Progenitor cell of endocrine pancreas (in vitro differentiated cells): ENCODE measurements at regions not wholly inside any gene's neighbourhood (a gene's known extent, or its start where the extent isn't known, plus 50 kb on each side); places are given as distances from the start of the nearest gene placed in this dataset.

ENCODE experiments used
- DNase-seq: peaks from one replicate; pipeline ENCODE4 v3.0.0; 2021; ENCODE audit warnings: low spot score; ENCODE audit not compliant: unreplicated experiment
- H3K27ac Mint-ChIP-seq: 2 replicates; pipeline ENCODE4 v1.8.0; 2021; ENCODE audit warnings: mild to moderate bottlenecking, moderate library complexity, mixed read lengths
- H3K27me3 Mint-ChIP-seq: 2 replicates; pipeline ENCODE4 v1.8.0; 2021; ENCODE audit warnings: mixed read lengths
- H3K36me3 Mint-ChIP-seq: 2 replicates; pipeline ENCODE4 v1.8.0; 2022; ENCODE audit warnings: mixed read lengths; ENCODE audit not compliant: insufficient read depth
- H3K4me1 Mint-ChIP-seq: 2 replicates; pipeline ENCODE4 v1.8.0; 2021; ENCODE audit warnings: low read depth, mixed read lengths
- H3K4me3 Mint-ChIP-seq: 2 replicates; pipeline ENCODE4 v1.8.0; 2021; ENCODE audit warnings: low read depth, mild to moderate bottlenecking, moderate library complexity, mixed read lengths
- H3K9me3 Mint-ChIP-seq: 2 replicates; pipeline ENCODE4 v1.8.0; 2021; ENCODE audit warnings: low read depth, mixed read lengths
- TF ChIP-seq, protein P1 (sequence below): fragments of 200-600 bp; sonication (generic); IDR thresholded peaks from one replicate; pipeline ENCODE4 v1.5.0; 2021; ENCODE audit warnings: antibody characterized with exemption, mild to moderate bottlenecking; ENCODE audit not compliant: unreplicated experiment

DNA sequence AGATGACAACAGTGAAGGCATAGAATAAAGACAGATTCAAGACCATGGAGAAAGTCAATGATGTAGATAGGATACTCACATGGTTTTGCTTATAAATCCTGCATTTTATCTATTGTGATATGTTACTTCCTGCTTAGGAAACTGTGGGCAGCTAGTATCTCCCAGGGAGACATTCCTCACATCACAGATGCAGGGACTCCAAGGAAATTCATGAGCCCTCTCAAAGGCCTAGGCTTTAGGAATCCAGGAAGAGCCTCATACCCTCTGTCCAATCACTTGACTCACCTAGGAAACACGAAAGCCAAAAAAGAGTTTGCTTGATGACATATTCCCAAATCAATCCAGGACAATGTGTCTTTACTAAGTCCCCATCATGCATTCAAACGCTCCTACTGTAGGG, 247.8 kb upstream of the KLHL29 start:
- H3K27ac Mint-ChIP-seq: no peak overlapping the region
- TF ChIP-seq, protein P1, sequence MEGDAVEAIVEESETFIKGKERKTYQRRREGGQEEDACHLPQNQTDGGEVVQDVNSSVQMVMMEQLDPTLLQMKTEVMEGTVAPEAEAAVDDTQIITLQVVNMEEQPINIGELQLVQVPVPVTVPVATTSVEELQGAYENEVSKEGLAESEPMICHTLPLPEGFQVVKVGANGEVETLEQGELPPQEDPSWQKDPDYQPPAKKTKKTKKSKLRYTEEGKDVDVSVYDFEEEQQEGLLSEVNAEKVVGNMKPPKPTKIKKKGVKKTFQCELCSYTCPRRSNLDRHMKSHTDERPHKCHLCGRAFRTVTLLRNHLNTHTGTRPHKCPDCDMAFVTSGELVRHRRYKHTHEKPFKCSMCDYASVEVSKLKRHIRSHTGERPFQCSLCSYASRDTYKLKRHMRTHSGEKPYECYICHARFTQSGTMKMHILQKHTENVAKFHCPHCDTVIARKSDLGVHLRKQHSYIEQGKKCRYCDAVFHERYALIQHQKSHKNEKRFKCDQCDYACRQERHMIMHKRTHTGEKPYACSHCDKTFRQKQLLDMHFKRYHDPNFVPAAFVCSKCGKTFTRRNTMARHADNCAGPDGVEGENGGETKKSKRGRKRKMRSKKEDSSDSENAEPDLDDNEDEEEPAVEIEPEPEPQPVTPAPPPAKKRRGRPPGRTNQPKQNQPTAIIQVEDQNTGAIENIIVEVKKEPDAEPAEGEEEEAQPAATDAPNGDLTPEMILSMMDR: no peak
- DNase-seq: no peak
- H3K9me3 Mint-ChIP-seq: no peaks in the 10 kb centered on the region
- H3K4me3 Mint-ChIP-seq: no peak overlapping the region
- peaks cover 9% of the 10 kb centered on the region for H3K27me3 Mint-ChIP-seq
- no peaks in the 10 kb centered on the region for H3K36me3 Mint-ChIP-seq
- peaks cover 11% of the 10 kb centered on the region for H3K4me1 Mint-ChIP-seq

DNA sequence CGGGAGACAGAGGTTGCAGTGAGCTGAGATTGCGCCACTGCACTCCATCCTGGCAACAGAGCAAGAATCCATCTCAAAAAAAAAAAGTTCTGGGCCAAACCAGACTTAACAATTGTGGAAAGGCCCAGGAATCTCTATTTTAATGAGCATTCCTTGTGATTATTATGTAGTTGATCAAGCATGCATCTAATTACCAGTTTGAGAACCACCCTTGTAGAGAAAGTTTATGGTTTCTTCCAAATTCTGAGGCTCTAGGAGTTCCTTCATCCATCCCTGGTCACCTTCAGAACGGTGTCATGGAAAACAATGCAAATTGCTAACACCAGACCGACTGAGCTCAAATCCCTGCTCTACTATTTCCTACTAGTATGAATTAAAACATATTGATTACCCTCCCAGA, 246.3 kb upstream of the KLHL29 start:
- no peak overlapping the region for H3K4me3 Mint-ChIP-seq
- H3K9me3 Mint-ChIP-seq: no peaks in the 10 kb centered on the region
- H3K27ac Mint-ChIP-seq: no peak overlapping the region
- H3K27me3 Mint-ChIP-seq: peaks cover 9% of the 10 kb centered on the region
- peaks cover 11% of the 10 kb centered on the region for H3K4me1 Mint-ChIP-seq
- DNase-seq: no peak
- no peaks in the 10 kb centered on the region for H3K36me3 Mint-ChIP-seq
- TF ChIP-seq, protein P1: no peak

DNA sequence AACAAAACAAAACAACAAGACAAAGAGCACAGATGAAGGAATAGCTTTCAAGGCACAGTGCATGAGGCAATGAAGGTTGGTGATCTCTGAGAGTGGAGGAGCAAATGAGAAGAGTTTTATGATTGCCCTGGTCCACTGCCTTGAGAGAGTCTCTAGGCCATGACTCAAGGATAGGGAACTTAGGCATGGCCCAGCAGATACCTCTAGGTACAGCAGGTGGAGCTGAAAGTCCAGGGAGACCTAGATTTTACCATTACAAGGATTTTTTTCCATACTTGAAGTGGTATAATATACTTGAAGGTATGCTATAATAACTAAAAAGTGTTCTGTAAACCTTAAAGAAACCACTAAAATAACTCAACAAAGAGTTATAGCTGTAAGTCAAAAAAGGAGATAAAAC, 239.5 kb upstream of the KLHL29 start:
- H3K9me3 Mint-ChIP-seq: no peaks in the 10 kb centered on the region

DNA sequence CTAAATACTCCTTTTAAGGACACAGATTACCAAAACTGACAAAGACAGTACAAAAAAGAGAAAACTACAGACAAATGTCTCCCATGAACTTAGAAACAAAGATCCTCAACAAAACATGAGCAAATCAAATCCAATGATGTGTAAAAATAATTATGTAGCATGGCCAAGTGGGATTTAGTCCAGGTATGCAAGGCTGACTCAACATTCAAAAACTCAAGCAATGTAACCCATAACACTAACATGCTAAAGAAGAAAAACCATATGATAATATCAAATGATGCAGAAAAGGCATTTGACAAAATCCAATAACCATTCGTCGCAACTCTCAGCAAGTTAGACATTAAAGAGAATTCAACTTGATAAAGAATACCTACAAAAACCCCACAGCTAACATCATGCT, 239.0 kb upstream of the KLHL29 start:
- TF ChIP-seq, protein P1: no peak
- H3K27me3 Mint-ChIP-seq: peaks cover 16% of the 10 kb centered on the region
- no peaks in the 10 kb centered on the region for H3K9me3 Mint-ChIP-seq
- no peak for DNase-seq
- peaks cover 32% of the 10 kb centered on the region for H3K4me1 Mint-ChIP-seq
- no peak overlapping the region for H3K4me3 Mint-ChIP-seq
- H3K36me3 Mint-ChIP-seq: no peaks in the 10 kb centered on the region
- H3K27ac Mint-ChIP-seq: no peak overlapping the region

More for the DNA sequence above, 239.5 kb upstream of the KLHL29 start:
- H3K4me3 Mint-ChIP-seq: no peak overlapping the region
- TF ChIP-seq, protein P1: no peak
- H3K27me3 Mint-ChIP-seq: peaks cover 10% of the 10 kb centered on the region
- no peak for DNase-seq
- H3K27ac Mint-ChIP-seq: no peak overlapping the region
- peaks cover 32% of the 10 kb centered on the region for H3K4me1 Mint-ChIP-seq
- H3K36me3 Mint-ChIP-seq: no peaks in the 10 kb centered on the region

DNA sequence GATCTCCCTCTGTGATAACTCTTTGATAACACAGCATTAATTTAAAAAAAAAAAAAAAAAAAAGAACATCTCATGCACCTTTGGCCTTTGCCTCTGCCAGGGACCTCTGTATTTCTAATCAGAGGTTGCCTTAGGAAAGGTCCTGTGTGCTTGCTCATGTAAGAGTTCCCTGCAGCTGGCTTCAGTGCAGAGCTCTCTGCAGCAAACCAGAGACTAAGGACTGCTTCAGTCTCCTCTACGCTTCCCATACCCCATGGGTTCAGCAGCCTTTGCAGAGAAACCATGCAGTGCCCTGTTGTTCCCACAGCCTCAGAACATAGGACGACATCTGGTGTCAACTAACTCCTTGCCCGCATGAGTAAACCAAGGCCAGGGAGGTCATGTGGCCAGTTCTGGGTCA, 236.6 kb upstream of the KLHL29 start:
- H3K4me3 Mint-ChIP-seq: no peak overlapping the region
- no peak for DNase-seq
- H3K27ac Mint-ChIP-seq: no peak overlapping the region
- H3K4me1 Mint-ChIP-seq: peaks cover 32% of the 10 kb centered on the region
- peaks cover 33% of the 10 kb centered on the region for H3K27me3 Mint-ChIP-seq
- TF ChIP-seq, protein P1: no peak
- no peaks in the 10 kb centered on the region for H3K36me3 Mint-ChIP-seq
- H3K9me3 Mint-ChIP-seq: no peaks in the 10 kb centered on the region
